ENCODE measurements at regions not wholly inside any gene's neighbourhood (a gene's known extent, or its start where the extent isn't known, plus 50 kb on each side); places are given as distances from the start of the nearest gene placed in this dataset.

DNA sequence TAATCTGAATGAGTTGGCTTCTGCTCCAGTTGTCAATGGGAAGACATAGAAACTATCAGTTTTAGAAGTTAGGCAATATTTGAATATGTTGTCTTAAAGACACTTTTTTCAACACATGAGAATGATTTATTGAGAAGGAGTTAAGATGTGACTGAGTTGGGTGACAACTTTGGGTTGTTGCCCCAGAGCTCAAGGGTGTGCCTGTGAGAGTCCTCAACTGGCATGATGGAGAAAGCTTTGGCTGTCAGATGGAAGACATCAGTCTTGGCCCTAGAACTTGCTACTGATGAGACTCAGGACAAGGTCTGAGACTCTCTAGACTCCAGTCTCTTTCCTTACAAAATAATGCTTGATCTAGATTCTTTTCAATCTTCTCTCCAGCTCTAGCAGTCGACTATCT, 69.0 kb upstream of the CTAGE1 start:
- TF ChIP-seq POLR2A (IDR thresholded peaks at IDR 0.05; ENCODE audit: low read length): no peak
- no peak for TF ChIP-seq GATA1 (IDR thresholded peaks at IDR 0.05; ENCODE audit: low read depth, low read length)
- DNase-seq: no peak

DNA sequence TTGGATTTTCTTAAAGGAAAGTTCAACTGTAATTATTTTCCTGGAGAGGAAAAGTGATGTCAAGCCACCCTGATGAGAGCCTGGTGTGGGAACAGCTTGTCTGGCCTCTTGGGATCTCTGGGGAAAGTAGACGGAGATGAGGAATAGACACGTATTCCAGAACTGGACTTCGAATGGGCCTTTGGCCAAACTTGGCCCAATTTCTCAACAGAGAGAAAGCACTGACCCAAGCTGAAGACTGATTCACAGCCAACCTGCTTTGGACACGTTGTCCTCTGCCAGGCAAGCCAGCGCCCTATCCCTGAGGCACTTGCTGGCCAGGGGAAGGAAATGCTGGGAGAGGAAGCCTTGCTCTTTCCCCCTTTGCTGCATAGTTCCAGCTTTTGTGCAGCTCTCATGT, 70.8 kb upstream of the CTAGE1 start:
- TF ChIP-seq POLR2A (IDR thresholded peaks at IDR 0.05; ENCODE audit: low read length): no peak
- TF ChIP-seq GATA1 (IDR thresholded peaks at IDR 0.05; ENCODE audit: low read depth, low read length): no peak
- no peak for DNase-seq

DNA sequence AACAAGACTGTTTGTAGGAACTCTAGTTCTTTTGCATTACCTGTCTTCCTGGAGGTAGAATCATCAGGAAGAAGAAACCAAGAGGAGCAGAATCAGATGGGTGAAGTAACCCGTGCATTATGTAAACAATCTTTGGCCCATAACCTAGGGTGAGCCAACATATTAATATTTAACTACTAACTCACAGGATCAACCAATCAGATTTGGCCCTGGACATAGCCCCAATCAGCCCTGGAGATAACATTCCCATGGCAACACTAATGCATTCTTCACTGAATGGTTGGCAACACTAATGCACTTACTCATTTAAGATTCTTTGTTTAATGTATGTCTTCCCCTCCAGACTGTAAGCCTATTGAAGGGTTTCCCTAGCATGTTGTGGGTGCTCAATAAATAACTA, 72.0 kb upstream of the CTAGE1 start:
- TF ChIP-seq POLR2A (IDR thresholded peaks at IDR 0.05; ENCODE audit: low read length) (no peak), GATA1 (IDR thresholded peaks at IDR 0.05; ENCODE audit: low read depth, low read length) (no peak)
- DNase-seq: no peak

DNA sequence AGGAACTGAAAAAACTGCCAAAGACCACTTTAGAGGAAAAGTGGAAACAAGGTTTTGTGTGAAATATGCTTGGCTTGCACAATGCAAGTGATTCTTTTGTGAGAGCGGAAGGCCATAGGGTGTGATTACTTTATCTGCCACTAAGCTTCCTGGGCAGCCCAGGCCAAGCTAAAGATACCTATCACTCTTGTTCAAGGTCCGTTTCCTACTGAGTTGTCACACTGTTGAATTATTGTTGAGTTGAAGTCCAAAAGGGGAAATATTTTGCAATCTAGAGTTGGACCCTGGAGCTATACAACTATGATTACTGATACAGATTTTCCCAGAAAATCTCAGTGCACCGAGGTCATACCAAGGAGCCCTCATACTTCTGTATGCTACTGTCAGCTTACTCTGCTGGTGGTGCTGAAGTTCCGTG, 72.7 kb upstream of the CTAGE1 start:
- TF ChIP-seq GATA1 (IDR thresholded peaks at IDR 0.05; ENCODE audit: low read depth, low read length) (no peak), POLR2A (IDR thresholded peaks at IDR 0.05; ENCODE audit: low read length) (no peak)
- no peak for DNase-seq

GRCh38 chr18:22493255-22493654, 75.5 kb upstream of the CTAGE1 start:
- no peak for TF ChIP-seq POLR2A (IDR thresholded peaks at IDR 0.05; ENCODE audit: low read length)
- TF ChIP-seq GATA1 (IDR thresholded peaks at IDR 0.05; ENCODE audit: low read depth, low read length): no peak
- DNase-seq: no peak

GRCh38 chr18:22493940-22494339, 76.2 kb upstream of the CTAGE1 start:
- no peak for DNase-seq
- TF ChIP-seq POLR2A (IDR thresholded peaks at IDR 0.05; ENCODE audit: low read length) (no peak), GATA1 (IDR thresholded peaks at IDR 0.05; ENCODE audit: low read depth, low read length) (no peak)

DNA sequence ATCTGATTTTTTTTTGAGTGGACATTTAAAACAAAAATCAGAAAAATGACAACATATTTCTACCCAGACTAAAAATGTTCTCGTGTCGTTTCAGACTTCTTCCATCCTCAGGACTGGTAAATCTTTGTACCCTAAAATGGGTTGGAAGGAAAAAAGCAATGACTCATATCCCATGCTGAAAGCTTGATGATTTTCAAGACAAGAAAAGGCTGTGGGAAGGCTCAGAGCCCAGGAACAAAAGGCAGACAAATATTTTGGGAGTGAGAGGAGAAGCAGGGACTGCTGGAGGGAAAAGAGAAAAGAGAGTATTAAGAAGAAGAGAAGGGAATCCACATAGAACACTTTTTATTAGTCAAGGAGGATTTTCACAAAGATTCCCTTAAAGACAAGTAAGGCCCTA, 77.1 kb upstream of the CTAGE1 start:
- no peak for DNase-seq
- TF ChIP-seq POLR2A (IDR thresholded peaks at IDR 0.05; ENCODE audit: low read length): no peak
- no peak for TF ChIP-seq GATA1 (IDR thresholded peaks at IDR 0.05; ENCODE audit: low read depth, low read length)

DNA sequence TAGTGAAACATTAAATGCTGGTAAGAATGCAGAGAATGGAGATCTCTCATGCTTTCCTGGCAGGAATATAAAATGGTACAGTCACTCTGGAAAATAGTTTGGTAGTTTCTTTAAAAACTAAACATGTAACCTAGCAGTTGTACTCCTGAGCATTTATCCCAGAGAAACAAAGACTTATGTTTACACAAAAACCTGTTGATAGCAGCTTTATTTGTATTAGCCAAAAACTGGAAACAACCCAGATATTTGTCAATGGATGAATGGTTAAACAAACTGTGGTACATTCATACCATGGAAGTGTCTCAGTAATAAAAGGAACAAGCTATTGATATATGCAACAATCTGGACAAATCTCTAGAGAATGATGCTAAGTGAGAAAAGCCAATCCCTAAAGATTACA, 81.7 kb upstream of the CTAGE1 start:
- no peak for TF ChIP-seq POLR2A (IDR thresholded peaks at IDR 0.05; ENCODE audit: low read length)
- TF ChIP-seq GATA1 (IDR thresholded peaks at IDR 0.05; ENCODE audit: low read depth, low read length): no peak
- DNase-seq: no peak

- no peak for TF ChIP-seq POLR2A (IDR thresholded peaks at IDR 0.05; ENCODE audit: low read length)
- TF ChIP-seq GATA1 (IDR thresholded peaks at IDR 0.05; ENCODE audit: low read depth, low read length): no peak
- no peak for DNase-seq
These were observed 86.1 kb upstream of the CTAGE1 start for GRCh38 chr18:22503803-22504202.

DNA sequence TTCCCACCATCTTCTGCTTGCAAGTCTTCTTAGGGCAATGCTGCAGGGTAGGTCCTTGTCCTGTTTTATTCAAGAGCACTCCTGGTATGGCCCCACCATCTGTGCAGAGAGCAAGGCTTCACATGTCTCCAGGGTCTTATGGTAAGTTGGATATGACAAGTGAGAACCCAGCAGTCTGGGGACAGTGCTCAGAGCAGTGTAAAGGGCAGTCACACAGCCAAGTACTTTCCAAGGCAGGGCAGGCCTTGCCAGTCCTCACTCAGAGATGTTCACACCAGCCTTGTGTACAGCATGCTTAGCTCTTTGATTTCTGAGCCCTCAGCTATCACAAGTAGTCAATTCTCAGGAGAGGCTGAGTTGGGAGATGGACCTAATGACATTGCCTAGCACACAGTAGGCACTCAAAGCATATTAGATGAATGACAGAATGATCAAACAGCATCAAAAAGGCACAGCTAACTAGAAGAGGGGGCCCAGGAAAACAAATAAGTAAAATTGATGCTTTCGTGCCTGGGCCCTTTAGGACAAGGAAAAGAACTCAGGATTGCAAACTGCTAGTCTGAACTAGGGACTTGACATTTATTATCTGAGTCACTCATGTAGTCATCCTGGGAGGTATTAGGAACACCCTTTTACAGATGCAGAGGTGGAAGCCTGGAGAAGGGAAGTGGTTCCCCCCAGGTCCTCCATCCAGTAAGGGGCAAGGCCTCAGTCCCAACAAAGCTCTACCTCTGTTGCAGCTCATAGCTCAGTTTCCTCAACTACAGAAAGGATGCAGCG, 86.7 kb upstream of the CTAGE1 start:
- no peak for DNase-seq
- TF ChIP-seq POLR2A (IDR thresholded peaks at IDR 0.05; ENCODE audit: low read length): no peak
- no peak for TF ChIP-seq GATA1 (IDR thresholded peaks at IDR 0.05; ENCODE audit: low read depth, low read length)

- no peak for DNase-seq
- TF ChIP-seq GATA1 (IDR thresholded peaks at IDR 0.05; ENCODE audit: low read depth, low read length) (no peak), POLR2A (IDR thresholded peaks at IDR 0.05; ENCODE audit: low read length) (no peak)
These were observed 87.5 kb upstream of the CTAGE1 start for GRCh38 chr18:22505141-22505591.

DNA sequence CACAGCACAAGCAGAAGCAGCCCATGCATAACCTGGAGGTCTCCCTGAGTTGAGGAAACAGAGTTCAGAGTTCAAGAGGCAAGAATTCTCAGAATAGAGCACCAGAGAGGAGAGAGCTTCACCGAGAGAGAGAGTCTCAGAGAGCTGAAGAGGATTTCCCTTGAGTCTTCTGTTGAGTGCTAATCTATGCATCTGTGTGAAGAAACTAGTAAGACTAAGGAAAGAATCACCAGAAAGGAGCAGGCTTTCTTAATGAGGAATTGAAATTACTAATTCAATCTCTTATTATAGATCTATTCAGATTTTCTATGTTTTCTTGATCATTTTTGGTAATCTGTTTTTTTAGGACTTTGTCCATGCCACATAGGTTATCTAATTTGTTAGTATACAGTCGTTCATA, 89.3 kb upstream of the CTAGE1 start:
- DNase-seq: no peak
- TF ChIP-seq POLR2A (IDR thresholded peaks at IDR 0.05; ENCODE audit: low read length) (no peak), GATA1 (IDR thresholded peaks at IDR 0.05; ENCODE audit: low read depth, low read length) (no peak)

DNA sequence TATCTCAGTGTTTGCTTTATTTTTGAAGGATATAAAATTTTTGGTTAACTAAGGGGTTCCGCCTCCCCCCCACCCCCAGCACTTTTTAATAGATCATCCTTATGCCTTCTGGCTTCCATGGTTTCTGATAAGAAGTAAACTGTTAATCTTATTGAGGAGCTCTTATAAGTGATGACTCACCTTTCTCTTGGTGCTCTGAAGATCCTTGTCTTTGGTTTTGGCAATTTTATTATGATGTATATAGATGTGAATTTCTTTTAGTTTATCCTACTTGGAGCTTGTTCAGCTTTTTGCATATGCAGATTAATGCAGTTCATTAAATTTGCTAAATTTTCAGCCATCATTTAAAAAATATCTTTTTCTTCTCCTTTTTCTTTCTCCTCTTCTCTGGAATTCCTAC, 91.7 kb upstream of the CTAGE1 start:
- no peak for DNase-seq
- TF ChIP-seq POLR2A (IDR thresholded peaks at IDR 0.05; ENCODE audit: low read length): no peak
- TF ChIP-seq GATA1 (IDR thresholded peaks at IDR 0.05; ENCODE audit: low read depth, low read length): no peak

GRCh38 chr18:22510697-22511096, 93.0 kb upstream of the CTAGE1 start:
- DNase-seq: no peak
- TF ChIP-seq POLR2A (IDR thresholded peaks at IDR 0.05; ENCODE audit: low read length): no peak
- TF ChIP-seq GATA1 (IDR thresholded peaks at IDR 0.05; ENCODE audit: low read depth, low read length): no peak

DNA sequence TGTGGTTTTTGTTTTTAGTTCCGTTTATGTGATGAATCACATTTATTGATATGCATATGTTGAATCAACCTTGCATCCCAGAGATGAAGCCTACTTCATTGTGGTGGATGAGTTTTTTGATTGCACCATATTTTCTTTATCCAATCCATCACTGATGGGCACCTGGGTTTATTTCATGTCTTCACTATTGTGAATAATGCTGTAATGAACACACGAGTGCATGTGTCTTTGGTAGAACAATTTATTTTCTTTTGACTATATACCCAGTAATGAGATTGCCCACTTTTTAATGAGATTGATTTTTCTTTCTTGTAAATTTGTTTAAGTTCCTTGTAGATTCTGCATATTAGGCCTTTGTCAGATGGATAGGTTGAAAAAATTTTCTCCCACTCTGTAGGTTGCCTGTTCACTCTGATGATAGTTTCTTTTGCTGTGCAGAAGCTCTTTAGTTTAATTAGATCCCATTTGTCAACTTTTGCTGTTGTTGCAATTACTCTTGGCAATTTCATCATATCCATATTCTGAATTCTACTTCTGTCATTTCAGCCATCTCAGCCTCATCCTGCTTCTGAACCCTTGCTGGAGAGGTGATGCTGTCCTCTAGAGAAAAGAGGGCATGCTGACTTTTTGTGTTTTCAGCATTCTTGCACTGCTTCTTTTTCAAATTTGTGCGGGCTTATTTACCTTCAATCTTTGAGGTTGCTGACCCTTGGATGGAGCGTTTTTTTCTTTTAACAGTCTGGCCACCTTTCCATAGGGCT, 96.2 kb upstream of the CTAGE1 start:
- no peak for DNase-seq
- TF ChIP-seq GATA1 (IDR thresholded peaks at IDR 0.05; ENCODE audit: low read depth, low read length) (no peak), POLR2A (IDR thresholded peaks at IDR 0.05; ENCODE audit: low read length) (no peak)

Measured in erythroblast (primary cell).